Chondrocyte (in vitro differentiated cells): ENCODE measurements at regions not wholly inside any gene's neighbourhood (a gene's known extent, or its start where the extent isn't known, plus 50 kb on each side); places are given as distances from the start of the nearest gene placed in this dataset.
"Not testable (repeated sequence)": the region's sequence is repeated elsewhere in the genome, so short reads cannot be mapped to it uniquely, and the experiment has no call there.

Experiments
- DNase-seq: peaks from one replicate; pipeline ENCODE4 v3.0.0; 2021; ENCODE audit warnings: mixed read lengths, low spot score
- H3K27ac Mint-ChIP-seq: one replicate; pipeline ENCODE4 v1.8.0; 2021; ENCODE audit warnings: mild to moderate bottlenecking, moderate library complexity, mixed read lengths; ENCODE audit not compliant: unreplicated experiment
- H3K27me3 Mint-ChIP-seq: 2 replicates; pipeline ENCODE4 v1.8.0; 2021; ENCODE audit warnings: low read depth, mixed read lengths
- H3K36me3 Mint-ChIP-seq: 2 replicates; pipeline ENCODE4 v1.8.0; 2021; ENCODE audit warnings: low read depth, mixed read lengths
- H3K4me1 Mint-ChIP-seq: 2 replicates; pipeline ENCODE4 v1.8.0; 2021; ENCODE audit warnings: low read depth, mild to moderate bottlenecking, mixed read lengths
- H3K4me3 Mint-ChIP-seq: one replicate; pipeline ENCODE4 v1.8.0; 2021; ENCODE audit warnings: mild to moderate bottlenecking, moderate library complexity, mixed read lengths; ENCODE audit not compliant: unreplicated experiment
- H3K9me3 Mint-ChIP-seq: 2 replicates; pipeline ENCODE4 v1.8.0; 2021; ENCODE audit warnings: low read depth, mixed read lengths
- TF ChIP-seq, protein P1 (sequence below): fragments of 200-600 bp; sonication (generic); IDR thresholded peaks from 2 replicates; pipeline ENCODE4 v1.5.0; 2021; ENCODE audit warnings: antibody characterized with exemption, mild to moderate bottlenecking, moderate library complexity

DNA sequence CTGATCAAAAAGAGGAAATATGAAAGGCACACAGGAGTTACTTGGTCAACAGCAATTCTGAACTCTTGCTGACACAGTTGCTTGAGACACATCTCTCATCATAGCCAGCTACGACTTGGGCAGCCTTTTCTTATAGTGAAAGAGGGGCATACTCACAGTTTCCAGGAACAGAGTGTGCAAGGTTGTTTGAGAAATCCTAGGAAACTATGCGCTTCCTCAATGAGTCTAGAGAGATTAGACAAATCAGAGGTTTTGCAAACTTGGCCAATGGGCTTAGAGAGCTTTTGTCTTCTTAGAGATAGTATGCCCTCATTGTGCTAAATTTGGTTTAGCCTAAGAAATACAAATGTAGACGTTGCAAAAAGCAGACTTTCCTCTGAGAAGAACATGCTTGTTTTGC, 370.4 kb downstream of the HGF start:
- no peaks in the 10 kb centered on the region for H3K36me3 Mint-ChIP-seq
- no peak overlapping the region for H3K27ac Mint-ChIP-seq
- TF ChIP-seq, protein P1, sequence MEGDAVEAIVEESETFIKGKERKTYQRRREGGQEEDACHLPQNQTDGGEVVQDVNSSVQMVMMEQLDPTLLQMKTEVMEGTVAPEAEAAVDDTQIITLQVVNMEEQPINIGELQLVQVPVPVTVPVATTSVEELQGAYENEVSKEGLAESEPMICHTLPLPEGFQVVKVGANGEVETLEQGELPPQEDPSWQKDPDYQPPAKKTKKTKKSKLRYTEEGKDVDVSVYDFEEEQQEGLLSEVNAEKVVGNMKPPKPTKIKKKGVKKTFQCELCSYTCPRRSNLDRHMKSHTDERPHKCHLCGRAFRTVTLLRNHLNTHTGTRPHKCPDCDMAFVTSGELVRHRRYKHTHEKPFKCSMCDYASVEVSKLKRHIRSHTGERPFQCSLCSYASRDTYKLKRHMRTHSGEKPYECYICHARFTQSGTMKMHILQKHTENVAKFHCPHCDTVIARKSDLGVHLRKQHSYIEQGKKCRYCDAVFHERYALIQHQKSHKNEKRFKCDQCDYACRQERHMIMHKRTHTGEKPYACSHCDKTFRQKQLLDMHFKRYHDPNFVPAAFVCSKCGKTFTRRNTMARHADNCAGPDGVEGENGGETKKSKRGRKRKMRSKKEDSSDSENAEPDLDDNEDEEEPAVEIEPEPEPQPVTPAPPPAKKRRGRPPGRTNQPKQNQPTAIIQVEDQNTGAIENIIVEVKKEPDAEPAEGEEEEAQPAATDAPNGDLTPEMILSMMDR, result no peak
- no peak overlapping the region for H3K4me3 Mint-ChIP-seq
- H3K9me3 Mint-ChIP-seq, result no peaks in the 10 kb centered on the region
- peaks cover 7% of the 10 kb centered on the region for H3K4me1 Mint-ChIP-seq
- DNase-seq, result no peak
- H3K27me3 Mint-ChIP-seq, result peaks cover 4% of the 10 kb centered on the region

DNA sequence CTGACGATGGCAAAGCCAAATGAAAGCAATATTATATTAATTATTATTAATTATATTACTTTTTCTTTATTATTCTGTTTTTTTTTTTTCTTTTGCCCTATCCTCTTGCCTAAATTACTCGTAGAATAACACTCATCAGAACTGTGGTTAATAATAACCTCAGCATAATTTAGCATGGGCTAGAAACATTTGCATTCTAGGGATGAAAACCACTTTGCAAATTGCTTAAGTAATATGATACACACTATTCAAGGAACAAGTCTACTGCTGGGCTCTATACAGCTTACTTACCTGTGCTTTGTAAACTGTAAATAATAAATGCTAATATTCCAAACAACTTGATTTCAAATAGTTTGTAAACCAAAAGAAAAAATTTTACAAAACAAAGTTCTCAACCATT, 375.8 kb downstream of the HGF start:
- Mint-ChIP-seq H3K27me3 (peaks cover 4% of the 10 kb centered on the region), H3K36me3 (peaks cover 1% of the 10 kb centered on the region), H3K9me3 (no peaks in the 10 kb centered on the region), H3K4me1 (peaks cover 7% of the 10 kb centered on the region), H3K27ac (no peak overlapping the region), H3K4me3 (no peak overlapping the region)
- DNase-seq, result no peak
- TF ChIP-seq, protein P1, result no peak

DNA sequence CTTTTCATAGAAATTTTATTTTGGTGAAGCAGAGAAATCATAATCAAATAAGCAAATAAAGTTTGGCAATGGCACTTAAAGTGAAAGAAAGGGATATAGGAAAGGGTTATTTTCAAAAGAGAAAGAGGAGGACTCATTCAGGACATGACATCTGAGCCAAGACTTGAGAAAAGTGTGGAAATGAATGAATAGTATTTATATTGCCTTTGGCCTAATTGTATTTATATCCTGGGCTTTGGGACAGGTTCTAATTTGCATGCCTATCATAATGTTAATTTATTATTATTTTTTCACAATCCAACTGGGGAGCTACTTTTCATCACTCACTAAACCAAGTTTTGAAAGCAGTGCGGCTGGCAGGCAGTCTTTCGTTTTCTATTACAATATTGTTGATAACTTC, 376.8 kb downstream of the HGF start:
- TF ChIP-seq, protein P1, result no peak
- no peak overlapping the region for H3K27ac Mint-ChIP-seq

DNA sequence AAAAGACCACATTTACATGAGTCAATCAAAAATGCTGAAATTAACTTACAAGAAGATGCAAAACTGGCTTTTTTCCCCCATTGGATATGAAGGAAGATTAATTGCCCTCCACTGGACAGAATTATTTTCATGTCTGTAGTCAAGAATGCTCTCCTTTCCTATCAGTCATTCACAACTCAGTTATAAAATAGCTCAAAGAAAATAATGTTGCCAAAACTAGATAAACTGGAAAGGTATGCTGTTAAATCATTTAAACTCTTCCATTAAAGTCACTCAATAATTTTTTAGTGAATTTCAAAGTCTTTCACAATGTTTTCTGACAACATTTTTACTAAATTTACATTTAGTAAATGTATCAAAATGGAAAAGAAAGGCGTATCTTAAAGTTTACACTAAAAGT, 384.5 kb downstream of the HGF start:
- TF ChIP-seq, protein P1, result no peak
- H3K9me3 Mint-ChIP-seq, result no peaks in the 10 kb centered on the region
- DNase-seq, result no peak
- no peaks in the 10 kb centered on the region for H3K27me3 Mint-ChIP-seq
- H3K27ac Mint-ChIP-seq, result no peak overlapping the region
- peaks cover 4% of the 10 kb centered on the region for H3K4me1 Mint-ChIP-seq
- no peak overlapping the region for H3K4me3 Mint-ChIP-seq
- H3K36me3 Mint-ChIP-seq, result no peaks in the 10 kb centered on the region

More for the DNA sequence above, 376.8 kb downstream of the HGF start:
- no peak for DNase-seq
- H3K36me3 Mint-ChIP-seq, result peaks cover 1% of the 10 kb centered on the region
- no peak overlapping the region for H3K4me3 Mint-ChIP-seq
- H3K4me1 Mint-ChIP-seq, result peaks cover 7% of the 10 kb centered on the region
- no peaks in the 10 kb centered on the region for H3K9me3 Mint-ChIP-seq
- H3K27me3 Mint-ChIP-seq, result peaks cover 4% of the 10 kb centered on the region

DNA sequence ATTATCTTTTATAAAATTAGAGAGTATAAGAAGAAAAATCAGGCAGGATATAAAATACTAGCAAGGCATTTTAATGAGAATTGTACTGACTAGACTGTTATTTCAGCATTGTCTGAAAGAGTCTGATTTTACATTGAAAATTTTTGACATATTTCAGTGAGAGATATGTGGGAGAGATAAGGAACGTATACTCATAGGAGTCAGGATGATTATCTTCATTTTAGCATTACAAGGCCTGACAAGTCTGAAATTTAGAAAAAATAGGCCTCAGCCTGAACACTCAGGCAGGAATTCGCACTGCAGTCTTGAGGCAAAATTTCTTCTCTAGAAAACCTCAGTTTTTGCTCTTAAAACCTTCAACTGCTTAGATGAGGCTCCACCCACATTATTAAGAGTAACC, 386.0 kb downstream of the HGF start:
- no peak for DNase-seq
- TF ChIP-seq, protein P1, result no peak
- Mint-ChIP-seq H3K4me1 (peaks cover 4% of the 10 kb centered on the region), H3K27me3 (no peaks in the 10 kb centered on the region), H3K36me3 (no peaks in the 10 kb centered on the region), H3K9me3 (no peaks in the 10 kb centered on the region), H3K27ac (no peak overlapping the region), H3K4me3 (no peak overlapping the region)

DNA sequence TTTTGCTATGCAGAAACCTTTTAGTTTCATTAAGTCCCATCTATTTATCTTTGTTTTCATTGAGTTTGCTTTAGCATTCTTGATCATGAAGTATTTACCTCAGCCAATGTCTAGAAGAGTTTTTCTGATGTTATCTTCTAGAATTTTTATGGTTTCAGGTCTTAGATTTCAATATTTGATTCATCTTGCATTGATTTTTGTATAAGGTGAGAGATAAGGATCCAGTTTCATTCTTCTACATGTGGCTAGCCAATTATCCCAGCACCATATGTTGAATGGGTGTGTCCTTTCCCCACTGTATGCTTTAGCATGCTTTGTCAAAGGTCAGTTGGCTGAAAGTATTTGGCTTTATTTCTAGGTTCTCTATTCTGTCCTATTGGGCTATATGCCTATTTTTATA, 395.2 kb downstream of the HGF start:
- H3K27ac Mint-ChIP-seq, result not testable (repeated sequence)

More for the DNA sequence above, 395.2 kb downstream of the HGF start:
- H3K36me3 Mint-ChIP-seq, H3K4me3 Mint-ChIP-seq, H3K4me1 Mint-ChIP-seq, DNase-seq, H3K9me3 Mint-ChIP-seq, H3K27me3 Mint-ChIP-seq: not testable (repeated sequence)
